B cell (primary cell): ENCODE measurements at regions not wholly inside any gene's neighbourhood (a gene's known extent, or its start where the extent isn't known, plus 50 kb on each side); places are given as distances from the start of the nearest gene placed in this dataset.

Experiments
- ATAC-seq: fragments of 200-7000 bp; cut with Tn5 transposase; one replicate; pipeline ENCODE4 v1.10.0; 2021; ENCODE audit warnings: low read depth, mild to moderate bottlenecking, moderate number of reproducible peaks, moderate library complexity
- CTCF ChIA-PET: fragments of 350-600 bp; sonication (Branson Sonifier 250); formaldehyde crosslinking; loops from one replicate; lab custom pipeline; 2021; ENCODE audit warnings: antibody characterized with exemption, inconsistent platforms; lab: Charles Lee
- POLR2A ChIA-PET: fragments of 350-600 bp; sonication (Branson Sonifier 250); formaldehyde crosslinking; loops from one replicate; lab custom pipeline; 2021; ENCODE audit warnings: antibody characterized with exemption; lab: Charles Lee
- DNase-seq: peaks from one replicate; pipeline ENCODE4 v3.0.0; 2013
- H2AFZ ChIP-seq: 2 replicates; pipeline ENCODE4 v1.6.1; 2012; ENCODE audit warnings: mild to moderate bottlenecking, low read depth, low read length; ENCODE audit not compliant: insufficient read depth, poor library complexity, severe bottlenecking
- H3K27ac ChIP-seq, 2 donors: 1 replicate in 1 of 2; 2 replicates in 1 of 2; pipeline ENCODE4 v1.5.1; 2012 to 2013; ENCODE audit warnings: low read length in 2 of 2, mild to moderate bottlenecking in 2 of 2, moderate library complexity in 1 of 2
- H3K27me3 ChIP-seq, 4 experiments: fragments of 200-600 bp in 1 of 4; sonication (generic) in 1 of 4; replicated peaks in 1 of 4; 1 replicate in 2 of 4; 2 replicates in 2 of 4; pipeline versions ENCODE4 v1.6.1 to v1.7.0; 2013 to 2016; ENCODE audit warnings: low read length in 3 of 4, mild to moderate bottlenecking in 2 of 4, mixed read lengths in 1 of 4, moderate library complexity in 1 of 4; ENCODE audit not compliant: insufficient read depth in 4 of 4, control insufficient read depth in 3 of 4; ENCODE audit errors: control extremely low read depth in 1 of 4
- H3K36me3 ChIP-seq, 2 experiments: replicated peaks in 1 of 2; 1 replicate in 1 of 2; 2 replicates in 1 of 2; pipeline versions ENCODE4 v1.6.1 to v1.7.1; 2013; ENCODE audit warnings: low read length in 1 of 2; ENCODE audit not compliant: insufficient read depth in 2 of 2, control insufficient read depth in 1 of 2; ENCODE audit errors: control extremely low read depth in 1 of 2, extremely low read depth in 1 of 2
- H3K4me1 ChIP-seq, 2 donors: fragments of 200-600 bp in 1 of 2; sonication (generic) in 1 of 2; 1 replicate in 1 of 2; 2 replicates in 1 of 2; pipeline versions ENCODE4 v1.5.1 to v1.6.1; 2013 to 2017; ENCODE audit warnings: low read length in 2 of 2; ENCODE audit not compliant: control insufficient read depth in 2 of 2, insufficient read depth in 2 of 2
- H3K4me2 ChIP-seq: replicated peaks from 2 replicates; pipeline ENCODE3; 2012; ENCODE audit warnings: mild to moderate bottlenecking, low read depth, low read length; ENCODE audit not compliant: poor library complexity, severe bottlenecking
- H3K4me3 ChIP-seq, 5 experiments: fragments of 200-600 bp in 1 of 5; sonication (generic) in 1 of 5; 1 replicate in 3 of 5; 2 replicates in 2 of 5; pipeline versions ENCODE4 v1.5.1 to v1.7.0; 2011 to 2016; ENCODE audit warnings: low read length in 4 of 5, mild to moderate bottlenecking in 4 of 5, low read depth in 2 of 5, control low read depth in 1 of 5, moderate library complexity in 1 of 5; ENCODE audit not compliant: insufficient read depth in 1 of 5; ENCODE audit errors: control extremely low read depth in 1 of 5, extremely low read depth in 1 of 5
- H3K79me2 ChIP-seq: fragments of 200-600 bp; sonication (generic); one replicate; pipeline ENCODE4 v1.6.0; 2016; ENCODE audit warnings: low read length; ENCODE audit not compliant: control insufficient read depth, insufficient read depth
- H3K9ac ChIP-seq: fragments of 200-600 bp; sonication (generic); 2 replicates; pipeline ENCODE4 v1.6.1; 2017; ENCODE audit warnings: mild to moderate bottlenecking, low read length, moderate library complexity
- H3K9me3 ChIP-seq, 3 donors: one replicate each; pipeline versions ENCODE4 v1.6.1 to v1.7.1; 2013; ENCODE audit warnings: low read length in 2 of 3; ENCODE audit not compliant: control insufficient read depth in 2 of 3, insufficient read depth in 1 of 3; ENCODE audit errors: control extremely low read depth in 1 of 3
- H4K20me1 ChIP-seq: 2 replicates; pipeline ENCODE4 v1.6.0; 2012; ENCODE audit warnings: mild to moderate bottlenecking, low read length; ENCODE audit not compliant: insufficient read depth, control insufficient read depth, poor library complexity, severe bottlenecking
- H3K27ac Mint-ChIP-seq: one replicate; pipeline ENCODE4 v1.8.0; 2021; ENCODE audit warnings: mixed read lengths
- H3K27me3 Mint-ChIP-seq: one replicate; pipeline ENCODE4 v1.8.0; 2021; ENCODE audit warnings: mixed read lengths
- H3K4me1 Mint-ChIP-seq: one replicate; pipeline ENCODE4 v1.8.0; 2021; ENCODE audit warnings: mixed read lengths
- H3K4me3 Mint-ChIP-seq: one replicate; pipeline ENCODE4 v1.8.0; 2021; ENCODE audit warnings: mixed read lengths
- H3K9me3 Mint-ChIP-seq: one replicate; pipeline ENCODE4 v1.8.0; 2022; ENCODE audit warnings: mixed read lengths; ENCODE audit not compliant: insufficient read depth
- CTCF ChIP-seq: fragments of 200-600 bp; IDR thresholded peaks from one replicate; pipeline ENCODE4 v1.8.0; 2022; ENCODE audit warnings: antibody characterized with exemption, mild to moderate bottlenecking
- EZH2 ChIP-seq: IDR thresholded peaks from 2 replicates; pipeline ENCODE4 v1.6.1; 2012; ENCODE audit warnings: borderline replicate concordance, low read depth, mild to moderate bottlenecking, moderate library complexity, low read length; ENCODE audit not compliant: insufficient read depth, poor library complexity, severe bottlenecking
- WGBS: methylation state at CpG from one replicate; pipeline ENCODE4 v1.1.5; 2013; ENCODE audit warnings: missing lambda C conversion rate; ENCODE audit not compliant: insufficient coverage; 5-methylcytosine and 5-hydroxymethylcytosine counted together
- intact Hi-C: fragments of 100-400 bp; cut with micrococcal nuclease; formaldehyde crosslinking; loops from one replicate; pipeline ENCODE4 v1.10.0; 2022

- intact Hi-C loops, result no loop called here
- no peak for TF ChIP-seq CTCF
- Mint-ChIP-seq H3K4me3 (no peak overlapping the region), H3K27ac (no peak overlapping the region), H3K4me1 (no peaks in the 10 kb centered on the region), H3K27me3 (no peaks in the 10 kb centered on the region), H3K9me3 (no peaks in the 10 kb centered on the region)
- ChIA-PET POLR2A (no interaction called here), CTCF (no interaction called here)
- ATAC-seq (no peak), DNase-seq (no peak)
- no peaks in the 10 kb centered on the region for H3K27me3 ChIP-seq
- no peak overlapping the region for H3K9ac ChIP-seq
- H3K4me1 ChIP-seq, result no peaks in the 10 kb centered on the region
- no peaks in the 10 kb centered on the region for H4K20me1 ChIP-seq
- no peak overlapping the region for H3K4me3 ChIP-seq
- H2AFZ ChIP-seq, result no peak overlapping the region
- no peak overlapping the region for H3K27ac ChIP-seq
- no CpG with 5 or more reads among the region's 2 CpGs for WGBS
- no peaks in the 10 kb centered on the region for H3K9me3 ChIP-seq
- H3K4me2 ChIP-seq, result no peak overlapping the region
- no peaks in the 10 kb centered on the region for H3K36me3 ChIP-seq
- no peaks in the 10 kb centered on the region for H3K79me2 ChIP-seq
Measured at GRCh38 chr2:184314829-184315228, 283.5 kb upstream of the ZNF804A start.

DNA sequence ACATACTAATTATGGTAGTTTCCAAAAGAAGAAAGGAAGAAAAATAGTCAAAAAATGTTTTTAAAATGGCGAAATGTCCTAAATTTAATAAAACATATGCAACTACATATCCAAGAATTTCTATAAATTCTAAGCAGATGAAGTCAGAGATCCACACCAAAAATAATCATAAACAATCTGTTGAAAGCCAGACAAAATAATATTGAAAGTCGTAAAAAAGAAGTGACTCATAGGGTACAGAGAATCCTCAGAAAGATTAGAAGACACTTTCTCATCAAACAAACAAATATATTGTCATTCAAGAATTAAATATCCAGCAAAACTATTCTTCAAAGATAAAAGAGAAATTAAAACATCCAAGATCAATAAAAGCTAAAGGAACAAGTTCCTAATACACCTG, 281.4 kb upstream of the ZNF804A start:
- POLR2A ChIA-PET, result no interaction called here
- Mint-ChIP-seq H3K4me1 (no peaks in the 10 kb centered on the region), H3K4me3 (no peak overlapping the region), H3K9me3 (no peaks in the 10 kb centered on the region), H3K27me3 (no peaks in the 10 kb centered on the region), H3K27ac (no peak overlapping the region)
- Histone ChIP-seq H3K79me2 (no peaks in the 10 kb centered on the region), H3K36me3 (no peaks in the 10 kb centered on the region), H4K20me1 (no peaks in the 10 kb centered on the region), H3K4me3 (no peak overlapping the region), H3K4me1 (no peaks in the 10 kb centered on the region), H3K9me3 (no peaks in the 10 kb centered on the region), H3K4me2 (no peak overlapping the region), H3K27me3 (no peaks in the 10 kb centered on the region), H3K27ac (no peak overlapping the region), H3K9ac (no peak overlapping the region), H2AFZ (no peak overlapping the region)
- CTCF ChIA-PET, result no interaction called here
- DNase-seq (no peak), ATAC-seq (no peak)
- WGBS, result no CpG with 5 or more reads among the region's 2 CpGs
- intact Hi-C loops, result no loop called here
- TF ChIP-seq EZH2, result no peak
- TF ChIP-seq CTCF, result no peak
